ENCODE measurements at regions not wholly inside any gene's neighbourhood (a gene's known extent, or its start where the extent isn't known, plus 50 kb on each side); places are given as distances from the start of the nearest gene placed in this dataset.

DNA sequence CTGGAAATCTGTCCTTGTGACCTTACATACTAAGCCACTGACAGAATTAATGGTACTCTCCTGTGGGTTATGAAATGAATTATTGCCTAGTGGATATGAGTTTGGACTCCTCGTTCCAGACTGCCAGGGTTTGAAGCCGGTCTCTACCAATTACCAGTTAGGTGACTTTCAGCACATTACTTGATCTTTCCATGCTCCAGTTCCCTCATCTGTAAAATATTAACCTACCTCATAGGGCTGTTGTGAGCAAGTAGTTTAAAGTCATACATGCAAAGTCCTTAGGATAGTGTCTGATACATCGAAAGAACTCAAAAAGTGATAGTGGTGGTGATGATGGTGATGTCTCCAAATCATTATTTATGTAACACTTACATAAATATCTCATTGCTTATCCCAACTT is 373.5 kb upstream of the ARX start:
- TF ChIP-seq CTCF (IDR thresholded peaks at IDR 0.05; ENCODE audit: insufficient read depth, low read length, poor library complexity, severe bottlenecking) (no peak), EZH2phosphoT487 (conservative IDR thresholded peaks at IDR 0.05; ENCODE audit: low read length) (no peak)
